IMR-90 (cell line): ENCODE measurements at regions not wholly inside any gene's neighbourhood (a gene's known extent, or its start where the extent isn't known, plus 50 kb on each side); places are given as distances from the start of the nearest gene placed in this dataset.

Experiments
- ATAC-seq: fragments of 200-7000 bp; cut with Tn5 transposase; 2 replicates; pipeline ENCODE4 v1.9.1; 2020; ENCODE audit warnings: low read depth, mild to moderate bottlenecking, moderate library complexity
- BruUV-seq: library from RNA; stranded (reverse); fragments of 400-500 nt; replicated peaks from 2 replicates; lab custom pipeline; 2021; lab: Mats Ljungman, UMichigan
- CTCF ChIA-PET: fragments of 300-600 bp; formaldehyde crosslinking; extraction: SDS; loops from one replicate; lab custom pipeline; 2021; ENCODE audit warnings: antibody characterized with exemption; lab: Yijun Ruan, JAX
- POLR2A ChIA-PET: fragments of 300-600 bp; sonication (Branson Sonifier 250); formaldehyde crosslinking; loops from one replicate; lab custom pipeline; 2022; ENCODE audit warnings: antibody characterized with exemption; ENCODE audit not compliant: unreplicated experiment; lab: Charles Lee
- DNase-seq: peaks from one replicate; pipeline ENCODE4 v3.0.0; 2013
- H2AFZ ChIP-seq: replicated peaks from 2 replicates; pipeline ENCODE3; 2013; ENCODE audit warnings: low read length, mild to moderate bottlenecking; ENCODE audit not compliant: poor library complexity
- H2AK5ac ChIP-seq: 2 replicates; pipeline ENCODE4 v1.6.1; 2013; ENCODE audit warnings: low read depth, low read length, inconsistent platforms
- H2AK9ac ChIP-seq: replicated peaks from 2 replicates; pipeline ENCODE3; 2013; ENCODE audit warnings: mild to moderate bottlenecking, low read depth, low read length, moderate library complexity; ENCODE audit not compliant: poor library complexity
- H2BK120ac ChIP-seq: 2 replicates; pipeline ENCODE4 v1.6.1; 2013; ENCODE audit warnings: low read depth, low read length, inconsistent platforms
- H2BK15ac ChIP-seq: 3 replicates; pipeline ENCODE4 v1.6.1; 2013; ENCODE audit warnings: low read depth, low read length, inconsistent platforms
- H2BK20ac ChIP-seq: 2 replicates; pipeline ENCODE4 v1.6.1; 2013; ENCODE audit warnings: low read depth, mild to moderate bottlenecking, inconsistent platforms, low read length, moderate library complexity
- H2BK5ac ChIP-seq: 2 replicates; pipeline ENCODE4 v1.6.1; 2013; ENCODE audit warnings: mild to moderate bottlenecking, low read depth, low read length, inconsistent platforms; ENCODE audit not compliant: poor library complexity, severe bottlenecking
- H3K14ac ChIP-seq: replicated peaks from 2 replicates; pipeline ENCODE4 v1.6.1; 2013; ENCODE audit warnings: low read depth, low read length, inconsistent platforms
- H3K18ac ChIP-seq: 2 replicates; pipeline ENCODE4 v1.6.1; 2013; ENCODE audit warnings: low read depth, low read length, control low read depth
- H3K23ac ChIP-seq: 2 replicates; pipeline ENCODE4 v1.6.1; 2013; ENCODE audit warnings: low read depth, low read length, inconsistent platforms
- H3K27ac ChIP-seq: 2 replicates; pipeline ENCODE4 v1.5.1; 2013; ENCODE audit warnings: mild to moderate bottlenecking, control low read depth, low read length; ENCODE audit not compliant: insufficient read depth
- H3K27me3 ChIP-seq: 2 replicates; pipeline ENCODE4 v1.6.1; 2013; ENCODE audit warnings: low read length; ENCODE audit not compliant: control insufficient read depth, insufficient read depth
- H3K36me3 ChIP-seq: 2 replicates; pipeline ENCODE4 v1.6.1; 2013; ENCODE audit warnings: low read length, mixed read lengths; ENCODE audit not compliant: control insufficient read depth, insufficient read depth
- H3K4ac ChIP-seq: 2 replicates; pipeline ENCODE4 v1.6.1; 2013; ENCODE audit warnings: low read depth, low read length, inconsistent platforms
- H3K4me1 ChIP-seq: 2 replicates; pipeline ENCODE4 v1.6.1; 2013; ENCODE audit warnings: low read length, mixed read lengths; ENCODE audit not compliant: control insufficient read depth, insufficient read depth
- H3K4me2 ChIP-seq: 2 replicates; pipeline ENCODE4 v1.6.1; 2013; ENCODE audit warnings: low read depth, mild to moderate bottlenecking, control low read depth, low read length, moderate library complexity
- H3K4me3 ChIP-seq: 2 replicates; pipeline ENCODE4 v1.5.1; 2013; ENCODE audit warnings: low read depth, mild to moderate bottlenecking, control low read depth, low read length, moderate library complexity; ENCODE audit not compliant: insufficient read depth
- H3K56ac ChIP-seq: 2 replicates; pipeline ENCODE4 v1.6.1; 2013; ENCODE audit warnings: low read length, inconsistent platforms; ENCODE audit not compliant: insufficient read depth; ENCODE audit errors: extremely low read depth
- H3K79me1 ChIP-seq, 2 experiments: 2 replicates each; pipeline ENCODE4 v1.6.1; 2013; ENCODE audit warnings: low read length in 2 of 2, inconsistent platforms in 1 of 2, low read depth in 1 of 2
- H3K9ac ChIP-seq: 2 replicates; pipeline ENCODE4 v1.6.1; 2013; ENCODE audit warnings: low read depth, low read length, control low read depth
- H3K9me1 ChIP-seq: 2 replicates; pipeline ENCODE4 v1.6.1; 2013; ENCODE audit warnings: low read length, inconsistent platforms; ENCODE audit not compliant: insufficient read depth
- H3K9me3 ChIP-seq: 2 replicates; pipeline ENCODE4 v1.6.1; 2013; ENCODE audit warnings: low read length; ENCODE audit not compliant: control insufficient read depth, insufficient read depth
- H4K20me1 ChIP-seq: 2 replicates; pipeline ENCODE4 v1.6.1; 2013; ENCODE audit warnings: low read length, inconsistent platforms; ENCODE audit not compliant: insufficient read depth
- H4K5ac ChIP-seq: 2 replicates; pipeline ENCODE4 v1.6.1; 2013; ENCODE audit warnings: mild to moderate bottlenecking, low read depth, low read length, control low read depth
- H4K8ac ChIP-seq, 2 experiments: 2 replicates each; pipeline ENCODE4 v1.6.1; 2013; ENCODE audit warnings: low read depth in 2 of 2, low read length in 2 of 2, control low read depth in 1 of 2, inconsistent platforms in 1 of 2
- H4K91ac ChIP-seq: 2 replicates; pipeline ENCODE4 v1.6.1; 2013; ENCODE audit warnings: low read depth, low read length, inconsistent platforms; ENCODE audit not compliant: insufficient read depth
- BHLHE40 ChIP-seq: fragments of 150-350 bp; IDR thresholded peaks from 2 replicates; pipeline ENCODE4 v1.6.1; 2016; ENCODE audit warnings: mild to moderate bottlenecking, low read depth, low read length
- CEBPB ChIP-seq: IDR thresholded peaks from 2 replicates; pipeline ENCODE4 v1.6.1; 2012; ENCODE audit warnings: low read depth, low read length, improper control_type of control experiment
- CHD1 ChIP-seq: IDR thresholded peaks from 2 replicates; pipeline ENCODE4 v1.6.1; 2012; ENCODE audit warnings: low read depth, low read length, improper control_type of control experiment
- FOS ChIP-seq: fragments of 150-350 bp; IDR thresholded peaks from 2 replicates; pipeline ENCODE4 v1.6.1; 2016; ENCODE audit warnings: low read depth, low read length
- MAFK ChIP-seq: IDR thresholded peaks from 2 replicates; pipeline ENCODE4 v1.6.1; 2012; ENCODE audit warnings: low read depth, low read length, improper control_type of control experiment
- MAZ ChIP-seq: IDR thresholded peaks from 2 replicates; pipeline ENCODE4 v1.6.1; 2012; ENCODE audit warnings: low read depth, mild to moderate bottlenecking, low read length, improper control_type of control experiment, moderate library complexity, borderline replicate concordance
- MXI1 ChIP-seq: IDR thresholded peaks from 2 replicates; pipeline ENCODE4 v1.6.1; 2012; ENCODE audit warnings: low read depth, mild to moderate bottlenecking, low read length, moderate library complexity, borderline replicate concordance
- NFE2L2 ChIP-seq: fragments of 150-350 bp; IDR thresholded peaks from 2 replicates; pipeline ENCODE4 v1.6.1; 2016; ENCODE audit warnings: low read depth, mild to moderate bottlenecking, low read length
- POLR2A ChIP-seq: IDR thresholded peaks from 2 replicates; pipeline ENCODE4 v1.6.1; 2012; ENCODE audit warnings: mild to moderate bottlenecking, low read depth, low read length
- RAD21 ChIP-seq: IDR thresholded peaks from 2 replicates; pipeline ENCODE4 v1.6.1; 2012; ENCODE audit warnings: low read length, improper control_type of control experiment
- RCOR1 ChIP-seq: IDR thresholded peaks from 2 replicates; pipeline ENCODE4 v1.6.1; 2012; ENCODE audit warnings: mild to moderate bottlenecking, low read length, improper control_type of control experiment; ENCODE audit not compliant: insufficient replicate concordance
- RFX5 ChIP-seq: IDR thresholded peaks from 2 replicates; pipeline ENCODE4 v1.8.0; 2012; ENCODE audit warnings: low read depth, mild to moderate bottlenecking, low read length, moderate library complexity
- SMC3 ChIP-seq: fragments of 150-350 bp; IDR thresholded peaks from 2 replicates; pipeline ENCODE4 v1.6.1; 2016; ENCODE audit warnings: low read depth, mild to moderate bottlenecking, antibody characterized with exemption, low read length, moderate library complexity
- USF2 ChIP-seq: fragments of 150-350 bp; IDR thresholded peaks from 2 replicates; pipeline ENCODE4 v1.6.1; 2017; ENCODE audit warnings: mild to moderate bottlenecking, antibody characterized with exemption, low read length, low read depth
- WGBS, 2 experiments: methylation state at CpG; one replicate each; pipeline versions ENCODE4 v1.1.5 to v1.1.7; 2013; ENCODE audit warnings: missing lambda C conversion rate in 2 of 2; ENCODE audit not compliant: insufficient read length in 1 of 2; ENCODE audit errors: extremely low coverage in 2 of 2; 5-methylcytosine and 5-hydroxymethylcytosine counted together
- dilution Hi-C: fragments of 300-500 bp; cut with HindIII; formaldehyde crosslinking; loops from one replicate; pipeline ENCODE4 v1.14.3; 2018; ENCODE audit warnings: low sequenced_read_pairs; ENCODE audit not compliant: unreplicated experiment
- in situ Hi-C: fragments of 300-500 bp; cut with MboI; formaldehyde crosslinking; loops from 3 replicates; pipeline ENCODE4 v1.14.3; 2019; ENCODE audit warnings: low sequenced_read_pairs, inconsistent platforms, mixed read lengths
- intact Hi-C: fragments of 100-400 bp; cut with micrococcal nuclease; formaldehyde crosslinking; loops from 2 replicates; pipeline ENCODE4 v1.10.0; 2022
- TF ChIP-seq, protein P1 (sequence below): fragments of 150-350 bp; IDR thresholded peaks from 2 replicates; pipeline ENCODE4 v1.6.1; 2016; ENCODE audit warnings: low read depth, mild to moderate bottlenecking, low read length, moderate library complexity, borderline replicate concordance
- TF ChIP-seq, protein P2 (sequence below): conservative IDR thresholded peaks from 2 replicates; pipeline ENCODE4 v1.5.1; 2012; ENCODE audit warnings: mild to moderate bottlenecking, low read depth, low read length, improper control_type of control experiment

- Histone ChIP-seq H4K91ac (no peak overlapping the region), H2AK9ac (no peak overlapping the region), H2BK20ac (no peak overlapping the region), H3K36me3 (no peaks in the 10 kb centered on the region), H3K4me2 (no peak overlapping the region), H3K4me1 (peaks cover 2% of the 10 kb centered on the region; the same call in 1 of the 2 replicates), H2AFZ (no peak overlapping the region), H4K20me1 (no peaks in the 10 kb centered on the region), H3K9me3 (no peaks in the 10 kb centered on the region), H3K79me1 (no peaks in the 10 kb centered on the region), H3K4ac (no peak overlapping the region), H4K5ac (no peak overlapping the region), H2BK5ac (no peak overlapping the region), H3K27me3 (no peaks in the 10 kb centered on the region), H4K8ac (no peak overlapping the region), H3K14ac (no peak overlapping the region), H3K18ac (no peak overlapping the region), H3K9me1 (no peaks in the 10 kb centered on the region; the same call in 1 of the 2 replicates), H3K9ac (no peak overlapping the region), H2BK120ac (no peak overlapping the region), H3K23ac (no peak overlapping the region), H3K27ac (no peak overlapping the region), H3K56ac (no peak overlapping the region), H2BK15ac (no peak overlapping the region), H3K4me3 (no peak overlapping the region), H2AK5ac (no peak overlapping the region; the same call in 1 of the 2 replicates)
- no peak for TF ChIP-seq MAZ
- no peak for TF ChIP-seq FOS
- TF ChIP-seq RAD21: no peak
- TF ChIP-seq MXI1: no peak
- no peak for TF ChIP-seq USF2
- TF ChIP-seq CEBPB: no peak
- TF ChIP-seq, protein P1, sequence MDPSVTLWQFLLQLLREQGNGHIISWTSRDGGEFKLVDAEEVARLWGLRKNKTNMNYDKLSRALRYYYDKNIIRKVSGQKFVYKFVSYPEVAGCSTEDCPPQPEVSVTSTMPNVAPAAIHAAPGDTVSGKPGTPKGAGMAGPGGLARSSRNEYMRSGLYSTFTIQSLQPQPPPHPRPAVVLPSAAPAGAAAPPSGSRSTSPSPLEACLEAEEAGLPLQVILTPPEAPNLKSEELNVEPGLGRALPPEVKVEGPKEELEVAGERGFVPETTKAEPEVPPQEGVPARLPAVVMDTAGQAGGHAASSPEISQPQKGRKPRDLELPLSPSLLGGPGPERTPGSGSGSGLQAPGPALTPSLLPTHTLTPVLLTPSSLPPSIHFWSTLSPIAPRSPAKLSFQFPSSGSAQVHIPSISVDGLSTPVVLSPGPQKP: no peak
- no peak for TF ChIP-seq CHD1
- TF ChIP-seq MAFK: no peak
- TF ChIP-seq SMC3: no peak
- TF ChIP-seq, protein P2, sequence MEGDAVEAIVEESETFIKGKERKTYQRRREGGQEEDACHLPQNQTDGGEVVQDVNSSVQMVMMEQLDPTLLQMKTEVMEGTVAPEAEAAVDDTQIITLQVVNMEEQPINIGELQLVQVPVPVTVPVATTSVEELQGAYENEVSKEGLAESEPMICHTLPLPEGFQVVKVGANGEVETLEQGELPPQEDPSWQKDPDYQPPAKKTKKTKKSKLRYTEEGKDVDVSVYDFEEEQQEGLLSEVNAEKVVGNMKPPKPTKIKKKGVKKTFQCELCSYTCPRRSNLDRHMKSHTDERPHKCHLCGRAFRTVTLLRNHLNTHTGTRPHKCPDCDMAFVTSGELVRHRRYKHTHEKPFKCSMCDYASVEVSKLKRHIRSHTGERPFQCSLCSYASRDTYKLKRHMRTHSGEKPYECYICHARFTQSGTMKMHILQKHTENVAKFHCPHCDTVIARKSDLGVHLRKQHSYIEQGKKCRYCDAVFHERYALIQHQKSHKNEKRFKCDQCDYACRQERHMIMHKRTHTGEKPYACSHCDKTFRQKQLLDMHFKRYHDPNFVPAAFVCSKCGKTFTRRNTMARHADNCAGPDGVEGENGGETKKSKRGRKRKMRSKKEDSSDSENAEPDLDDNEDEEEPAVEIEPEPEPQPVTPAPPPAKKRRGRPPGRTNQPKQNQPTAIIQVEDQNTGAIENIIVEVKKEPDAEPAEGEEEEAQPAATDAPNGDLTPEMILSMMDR: no peak
- no peak for TF ChIP-seq POLR2A
- TF ChIP-seq NFE2L2: no peak
- TF ChIP-seq RFX5: no peak
- no peak for TF ChIP-seq BHLHE40
- TF ChIP-seq RCOR1: no peak
- ChIA-PET POLR2A (no interaction called here), CTCF (no interaction called here)
- WGBS, 2 experiments: 58% methylated on average over 6 of the region's 10 CpGs; no CpG with 5 or more reads in 1 of the 2 experiments
- BruUV-seq: no TSS peak
- DNase-seq: no peak
- ATAC-seq: no peak
- in situ Hi-C loops (no loop called here), intact Hi-C loops (no loop called here), dilution Hi-C loops (no loop called here)
Observed at GRCh38 chr2:19754907-19755306, 146.9 kb downstream of the TTC32 start.
